ENCODE measurements at regions not wholly inside any gene's neighbourhood (a gene's known extent, or its start where the extent isn't known, plus 50 kb on each side); places are given as distances from the start of the nearest gene placed in this dataset.
A peak's percentile ranks its signal among the peaks of the same experiment; 100 is the strongest.

DNA sequence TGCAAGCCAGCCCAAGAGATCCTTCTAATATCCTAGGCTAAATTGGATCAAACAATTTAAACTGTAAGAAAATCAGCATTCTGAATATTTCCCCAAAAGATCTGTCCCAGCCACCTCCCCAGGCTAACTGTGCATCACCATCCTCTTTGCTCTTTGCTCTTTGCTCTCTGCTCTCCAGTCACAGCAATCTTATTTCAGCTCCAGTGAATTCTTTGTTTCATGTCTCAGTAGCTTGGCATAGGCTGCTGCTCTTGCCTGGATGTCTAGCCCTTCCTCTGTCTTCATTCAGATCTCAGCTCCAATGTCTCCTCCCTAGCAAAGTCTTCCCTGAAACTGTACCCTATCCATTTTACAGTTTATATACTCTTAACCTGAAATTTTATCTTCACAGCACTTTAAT lies 399.8 kb upstream of the USP15 start:
- Histone ChIP-seq H3K36me3 (replicated peaks in 1 of 2; ENCODE audit: control insufficient read depth in 1 of 2, insufficient read depth in 2 of 2, low read length in 2 of 2) (no peaks in the 10 kb centered on the region), H4K20me1 (ENCODE audit: insufficient read depth, low read length) (no peaks in the 10 kb centered on the region), H3K4me3 (replicated peaks in 1 of 3; ENCODE audit: low read depth in 2 of 3, low read length in 3 of 3) (no peak overlapping the region), H3K27me3 (ENCODE audit: control insufficient read depth in 2 of 2, insufficient read depth in 2 of 2, low read length in 2 of 2) (no peaks in the 10 kb centered on the region), H3K27ac (ENCODE audit: low read depth in 1 of 2, low read length in 2 of 2) (no peak overlapping the region), H3K9ac (ENCODE audit: insufficient read depth, low read length, poor library complexity, severe bottlenecking) (no peak overlapping the region), H3K79me2 (ENCODE audit: insufficient read depth, low read length) (no peaks in the 10 kb centered on the region), H3K9me3 (replicated peaks in 1 of 2; ENCODE audit: control insufficient read depth in 1 of 2, insufficient read depth in 1 of 2, low read length in 2 of 2) (no peaks in the 10 kb centered on the region), H2AFZ (ENCODE audit: insufficient read depth, low read depth, low read length, poor library complexity, severe bottlenecking) (no peak overlapping the region), H3K4me1 (ENCODE audit: control insufficient read depth in 1 of 2, insufficient read depth in 2 of 2, low read length in 2 of 2) (no peaks in the 10 kb centered on the region), H3K4me2 (replicated peaks; ENCODE audit: extremely low read depth, low read length, poor library complexity, severe bottlenecking) (no peak overlapping the region)
- intact Hi-C loops (cut with micrococcal nuclease) = no loop called here
- Mint-ChIP-seq H3K9me3 (peaks cover 0 to 6% (median 0%) of the 10 kb centered on the region in 7 donors), H3K27ac (no peak overlapping the region), H3K4me1 (peaks cover 3% of the 10 kb centered on the region), H3K27me3 (ENCODE audit: low read depth in 3 of 3) (no peaks in the 10 kb centered on the region), H3K36me3 (no peaks in the 10 kb centered on the region), H3K4me3 (no peak overlapping the region)
- TF ChIP-seq, protein P1, sequence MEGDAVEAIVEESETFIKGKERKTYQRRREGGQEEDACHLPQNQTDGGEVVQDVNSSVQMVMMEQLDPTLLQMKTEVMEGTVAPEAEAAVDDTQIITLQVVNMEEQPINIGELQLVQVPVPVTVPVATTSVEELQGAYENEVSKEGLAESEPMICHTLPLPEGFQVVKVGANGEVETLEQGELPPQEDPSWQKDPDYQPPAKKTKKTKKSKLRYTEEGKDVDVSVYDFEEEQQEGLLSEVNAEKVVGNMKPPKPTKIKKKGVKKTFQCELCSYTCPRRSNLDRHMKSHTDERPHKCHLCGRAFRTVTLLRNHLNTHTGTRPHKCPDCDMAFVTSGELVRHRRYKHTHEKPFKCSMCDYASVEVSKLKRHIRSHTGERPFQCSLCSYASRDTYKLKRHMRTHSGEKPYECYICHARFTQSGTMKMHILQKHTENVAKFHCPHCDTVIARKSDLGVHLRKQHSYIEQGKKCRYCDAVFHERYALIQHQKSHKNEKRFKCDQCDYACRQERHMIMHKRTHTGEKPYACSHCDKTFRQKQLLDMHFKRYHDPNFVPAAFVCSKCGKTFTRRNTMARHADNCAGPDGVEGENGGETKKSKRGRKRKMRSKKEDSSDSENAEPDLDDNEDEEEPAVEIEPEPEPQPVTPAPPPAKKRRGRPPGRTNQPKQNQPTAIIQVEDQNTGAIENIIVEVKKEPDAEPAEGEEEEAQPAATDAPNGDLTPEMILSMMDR (IDR thresholded peaks at IDR 0.05) = no peak
- DNase-seq = no peak

DNA sequence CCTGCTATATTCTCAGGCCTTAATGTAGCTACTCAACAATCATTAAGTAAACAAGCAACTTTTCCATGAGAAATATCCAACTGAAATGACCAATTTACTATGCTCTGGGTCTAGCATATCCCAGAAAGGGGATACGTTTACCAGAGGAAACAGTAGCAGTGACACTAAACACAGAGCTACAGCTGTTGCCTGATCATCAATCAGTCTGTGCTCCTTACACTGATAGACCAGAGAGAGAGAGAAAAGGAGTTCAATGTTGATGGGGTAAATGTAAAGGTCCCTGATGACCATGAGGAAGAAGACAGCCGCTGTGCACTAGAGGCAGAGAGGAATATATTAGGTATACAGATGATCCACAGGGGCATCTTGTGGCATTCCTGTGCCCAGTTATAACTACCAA lies 397.2 kb upstream of the USP15 start:
- no peaks in the 10 kb centered on the region for H3K79me2 ChIP-seq (ENCODE audit: insufficient read depth, low read length)
- no peak overlapping the region for H3K4me3 ChIP-seq (replicated peaks in 1 of 3; ENCODE audit: low read depth in 2 of 3, low read length in 3 of 3)
- intact Hi-C loops (cut with micrococcal nuclease) = no loop called here
- peaks cover 0 to under 1% of the 10 kb centered on the region in 2 donors for H3K4me1 ChIP-seq (ENCODE audit: control insufficient read depth in 1 of 2, insufficient read depth in 2 of 2, low read length in 2 of 2)
- H2AFZ ChIP-seq (ENCODE audit: insufficient read depth, low read depth, low read length, poor library complexity, severe bottlenecking) = no peak overlapping the region
- H3K4me2 ChIP-seq (replicated peaks; ENCODE audit: extremely low read depth, low read length, poor library complexity, severe bottlenecking) = no peak overlapping the region
- peaks cover 0 to 3% (median 0%) of the 10 kb centered on the region in 7 donors for H3K9me3 Mint-ChIP-seq
- peak overlapping the region in 1 of 7 donors; percentile 57 for H3K27ac Mint-ChIP-seq
- TF ChIP-seq, protein P1 (IDR thresholded peaks at IDR 0.05) = no peak
- H4K20me1 ChIP-seq (ENCODE audit: insufficient read depth, low read length) = no peaks in the 10 kb centered on the region
- DNase-seq = no peak
- H3K4me3 Mint-ChIP-seq = no peak overlapping the region
- H3K27me3 ChIP-seq (ENCODE audit: control insufficient read depth in 2 of 2, insufficient read depth in 2 of 2, low read length in 2 of 2) = no peaks in the 10 kb centered on the region
- H3K9me3 ChIP-seq (replicated peaks in 1 of 2; ENCODE audit: control insufficient read depth in 1 of 2, insufficient read depth in 1 of 2, low read length in 2 of 2) = no peaks in the 10 kb centered on the region
- no peaks in the 10 kb centered on the region for H3K36me3 Mint-ChIP-seq
- peaks cover 2% of the 10 kb centered on the region for H3K4me1 Mint-ChIP-seq
- H3K27me3 Mint-ChIP-seq (ENCODE audit: low read depth in 3 of 3) = no peaks in the 10 kb centered on the region
- WGBS (ENCODE audit: insufficient coverage) = 100% methylated on average over 1 of the region's 2 CpGs
- H3K27ac ChIP-seq (ENCODE audit: low read depth in 1 of 2, low read length in 2 of 2) = no peak overlapping the region
- no peak overlapping the region for H3K9ac ChIP-seq (ENCODE audit: insufficient read depth, low read length, poor library complexity, severe bottlenecking)
- H3K36me3 ChIP-seq (replicated peaks in 1 of 2; ENCODE audit: control insufficient read depth in 1 of 2, insufficient read depth in 2 of 2, low read length in 2 of 2) = no peaks in the 10 kb centered on the region

Data from CD14-positive monocyte (primary cell).